ENCODE measurements at regions not wholly inside any gene's neighbourhood (a gene's known extent, or its start where the extent isn't known, plus 50 kb on each side); places are given as distances from the start of the nearest gene placed in this dataset.

GRCh38 chr9:15081021-15081753, 171.0 kb upstream of the FREM1 start (continued):
- TF ChIP-seq, protein P1, sequence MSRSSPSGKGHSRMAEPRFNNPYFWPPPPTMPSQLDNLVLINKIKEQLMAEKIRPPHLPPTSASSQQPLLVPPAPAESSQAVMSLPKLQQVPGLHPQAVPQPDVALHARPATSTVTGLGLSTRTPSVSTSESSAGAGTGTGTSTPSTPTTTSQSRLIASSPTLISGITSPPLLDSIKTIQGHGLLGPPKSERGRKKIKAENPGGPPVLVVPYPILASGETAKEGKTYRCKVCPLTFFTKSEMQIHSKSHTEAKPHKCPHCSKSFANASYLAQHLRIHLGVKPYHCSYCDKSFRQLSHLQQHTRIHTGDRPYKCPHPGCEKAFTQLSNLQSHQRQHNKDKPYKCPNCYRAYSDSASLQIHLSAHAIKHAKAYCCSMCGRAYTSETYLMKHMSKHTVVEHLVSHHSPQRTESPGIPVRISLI (CRISPR knock-in tag; IDR thresholded peaks at IDR 0.05; ENCODE audit: borderline replicate concordance) = no peak
- no peak for TF ChIP-seq ZNF879 (CRISPR knock-in tag; IDR thresholded peaks at IDR 0.05)

DNA sequence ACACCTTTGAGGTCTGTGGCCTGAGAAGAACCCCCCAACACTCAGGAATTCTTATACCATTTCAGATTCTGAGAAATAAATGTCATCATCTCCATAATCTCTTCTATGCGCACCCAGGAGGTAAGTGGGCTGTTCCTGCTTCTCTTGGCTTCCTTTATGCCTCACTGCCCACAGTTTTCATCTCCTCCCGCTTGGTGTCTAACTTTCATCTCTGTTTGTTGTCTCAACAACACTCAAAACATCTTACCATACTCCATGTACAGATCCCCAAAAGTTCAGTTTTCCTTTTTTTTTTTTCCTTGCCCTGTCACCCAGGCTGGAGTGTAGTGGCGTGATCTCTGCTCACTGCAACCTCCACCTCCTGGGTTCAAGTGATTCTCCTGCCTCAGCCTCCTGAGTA, 170.2 kb upstream of the FREM1 start:
- Histone ChIP-seq H3K36me3 (replicated peaks in 1 of 2; ENCODE audit: control insufficient read depth in 1 of 2, insufficient read depth in 2 of 2, low read length in 2 of 2) (no peaks in the 10 kb centered on the region), H3K27ac (ENCODE audit: extremely low read length, insufficient read depth, low read length) (peak overlapping the region; percentile 76), H3K79me2 (ENCODE audit: insufficient read depth, low read length) (no peaks in the 10 kb centered on the region), H3K9me3 (ENCODE audit: low read length) (no peaks in the 10 kb centered on the region), H3K4me2 (ENCODE audit: low read depth, low read length) (peak overlapping the region; percentile 45; the same call in 1 of the 2 replicates), H3K4me1 (ENCODE audit: insufficient read depth, low read length) (peaks cover 43% of the 10 kb centered on the region), H3K9ac (ENCODE audit: insufficient read depth, low read depth, low read length) (no peak overlapping the region; the same call in 1 of the 2 replicates), H4K20me1 (ENCODE audit: insufficient read depth, low read length) (no peaks in the 10 kb centered on the region), H3K4me3 (replicated peaks in 1 of 3; ENCODE audit: insufficient read depth in 1 of 3, low read depth in 2 of 3, low read length in 3 of 3) (no peak overlapping the region; a peak in 1 of 6 replicates), H3K27me3 (ENCODE audit: control insufficient read depth in 1 of 2, insufficient read depth in 2 of 2, low read length in 2 of 2) (no peaks in the 10 kb centered on the region), H2AFZ (ENCODE audit: low read length) (no peak overlapping the region)
- DNase-seq (ENCODE audit: low spot score) (no peak), FAIRE-seq (no peak), ATAC-seq (peak; percentile 15; the same call in 2 of the 3 replicates)
- intact Hi-C loops (cut with micrococcal nuclease; ENCODE audit: unreplicated experiment) (loop anchor here (1.0 kb wide), 1 partner anchor 20 kb away; no protein-coding TSS in a partner anchor), in situ Hi-C loops (cut with HindIII; ENCODE audit: extremely low pct_ligation_motif_present, low pct_unique_long_range_greater_than_20kb) (no loop called here)
- POLR2A ChIA-PET = interaction anchor here (1.0 kb wide), 1 partner anchor 20 kb away, joined by 6 read pairs; no protein-coding TSS in a partner anchor
- CTCF ChIA-PET (ENCODE audit: low intra/inter-chr PET ratio, low total read pairs) = interaction anchor here (0.6 kb wide), 1 partner anchor 234 kb away, joined by 5 read pairs; no protein-coding TSS in a partner anchor
- TSS peak; percentile 76 for BruUV-seq (replicated peaks)
- 69% methylated on average over 3 of the region's 3 CpGs for WGBS (ENCODE audit: low lambda C conversion rate)
- no peak for TF ChIP-seq ARHGAP35 (CRISPR knock-in tag; IDR thresholded peaks at IDR 0.05; ENCODE audit: borderline replicate concordance)
- TF ChIP-seq ZNF280D (CRISPR knock-in tag; IDR thresholded peaks at IDR 0.05) = 0 out of 2 replicates have a peak, but pooled peaks have one; percentile 60
- 0 out of 2 replicates have a peak, but pooled peaks have one; percentile 0 for TF ChIP-seq PHF21A (CRISPR knock-in tag; IDR thresholded peaks at IDR 0.05)
- peak; percentile 63; the same call in 1 of the 2 replicates for TF ChIP-seq ZNF770 (CRISPR knock-in tag; IDR thresholded peaks at IDR 0.05)
- TF ChIP-seq, protein P2, sequence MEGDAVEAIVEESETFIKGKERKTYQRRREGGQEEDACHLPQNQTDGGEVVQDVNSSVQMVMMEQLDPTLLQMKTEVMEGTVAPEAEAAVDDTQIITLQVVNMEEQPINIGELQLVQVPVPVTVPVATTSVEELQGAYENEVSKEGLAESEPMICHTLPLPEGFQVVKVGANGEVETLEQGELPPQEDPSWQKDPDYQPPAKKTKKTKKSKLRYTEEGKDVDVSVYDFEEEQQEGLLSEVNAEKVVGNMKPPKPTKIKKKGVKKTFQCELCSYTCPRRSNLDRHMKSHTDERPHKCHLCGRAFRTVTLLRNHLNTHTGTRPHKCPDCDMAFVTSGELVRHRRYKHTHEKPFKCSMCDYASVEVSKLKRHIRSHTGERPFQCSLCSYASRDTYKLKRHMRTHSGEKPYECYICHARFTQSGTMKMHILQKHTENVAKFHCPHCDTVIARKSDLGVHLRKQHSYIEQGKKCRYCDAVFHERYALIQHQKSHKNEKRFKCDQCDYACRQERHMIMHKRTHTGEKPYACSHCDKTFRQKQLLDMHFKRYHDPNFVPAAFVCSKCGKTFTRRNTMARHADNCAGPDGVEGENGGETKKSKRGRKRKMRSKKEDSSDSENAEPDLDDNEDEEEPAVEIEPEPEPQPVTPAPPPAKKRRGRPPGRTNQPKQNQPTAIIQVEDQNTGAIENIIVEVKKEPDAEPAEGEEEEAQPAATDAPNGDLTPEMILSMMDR (CRISPR knock-in tag; IDR thresholded peaks at IDR 0.05) = no peak
- TF ChIP-seq TAF1 (CRISPR knock-in tag; IDR thresholded peaks at IDR 0.05) = peak; percentile 36; the same call in 1 of the 2 replicates
- TF ChIP-seq BRCA1 (CRISPR knock-in tag; IDR thresholded peaks at IDR 0.05) = no peak
- 0 out of 2 replicates have a peak, but pooled peaks have one; percentile 9 for TF ChIP-seq ZBTB21 (CRISPR knock-in tag; IDR thresholded peaks at IDR 0.05)
- no peak for TF ChIP-seq SRY (CRISPR knock-in tag; IDR thresholded peaks at IDR 0.05)
- no peak for TF ChIP-seq MYC (CRISPR knock-in tag; IDR thresholded peaks at IDR 0.05; ENCODE audit: borderline replicate concordance)
- TF ChIP-seq ZEB1 (IDR thresholded peaks at IDR 0.05; ENCODE audit: insufficient replicate concordance, low read depth) = no peak

Measured in HepG2 (cell line).